MCF 10A (cell line): ENCODE measurements at regions not wholly inside any gene's neighbourhood (a gene's known extent, or its start where the extent isn't known, plus 50 kb on each side); places are given as distances from the start of the nearest gene placed in this dataset.

Experiments used
- BruUV-seq: library from RNA; stranded (reverse); fragments of 400-500 nt; replicated peaks from 2 replicates; lab custom pipeline; 2021; lab: Mats Ljungman, UMichigan
- CTCF ChIA-PET: fragments of 300-600 bp; sonication (Branson Sonifier 250); formaldehyde crosslinking; extraction: SDS; loops from one replicate; lab custom pipeline; 2021; ENCODE audit warnings: antibody characterized with exemption, inconsistent platforms; lab: Yijun Ruan, JAX
- POLR2A ChIA-PET: fragments of 300-600, 350-650 bp; sonication (Branson Sonifier 250); formaldehyde crosslinking; extraction: SDS; loops from one replicate; lab custom pipeline; 2020; ENCODE audit warnings: antibody characterized with exemption, inconsistent platforms; lab: Yijun Ruan, JAX
- DNase-seq: peaks from one replicate; pipeline ENCODE4 v3.0.0-alpha.2; 2018; ENCODE audit not compliant: unreplicated experiment
- H3K27ac Mint-ChIP-seq: one replicate; pipeline ENCODE4 v1.8.0; 2022; ENCODE audit warnings: mild to moderate bottlenecking, low read depth, mixed read lengths; ENCODE audit not compliant: unreplicated experiment
- H3K27me3 Mint-ChIP-seq: one replicate; pipeline ENCODE4 v1.8.0; 2022; ENCODE audit warnings: mixed read lengths; ENCODE audit not compliant: insufficient read depth, unreplicated experiment
- H3K36me3 Mint-ChIP-seq: one replicate; pipeline ENCODE4 v1.8.0; 2022; ENCODE audit warnings: mild to moderate bottlenecking, moderate library complexity, mixed read lengths; ENCODE audit not compliant: insufficient read depth, unreplicated experiment
- H3K4me1 Mint-ChIP-seq: one replicate; pipeline ENCODE4 v1.8.0; 2022; ENCODE audit warnings: mixed read lengths; ENCODE audit not compliant: insufficient read depth, unreplicated experiment
- H3K4me3 Mint-ChIP-seq: one replicate; pipeline ENCODE4 v1.8.0; 2022; ENCODE audit warnings: mild to moderate bottlenecking, moderate library complexity, mixed read lengths; ENCODE audit not compliant: unreplicated experiment
- H3K9me3 Mint-ChIP-seq: one replicate; pipeline ENCODE4 v1.8.0; 2022; ENCODE audit warnings: mixed read lengths; ENCODE audit not compliant: unreplicated experiment
- intact Hi-C: fragments of 100-400 bp; cut with micrococcal nuclease; formaldehyde crosslinking; loops from 2 replicates; pipeline ENCODE4 v1.14.1; 2022
- TF ChIP-seq, protein P1 (sequence below): fragments of 200-600 bp; IDR thresholded peaks from one replicate; pipeline ENCODE4 v1.8.0; 2022; ENCODE audit warnings: antibody characterized with exemption, mild to moderate bottlenecking; ENCODE audit not compliant: unreplicated experiment

DNA sequence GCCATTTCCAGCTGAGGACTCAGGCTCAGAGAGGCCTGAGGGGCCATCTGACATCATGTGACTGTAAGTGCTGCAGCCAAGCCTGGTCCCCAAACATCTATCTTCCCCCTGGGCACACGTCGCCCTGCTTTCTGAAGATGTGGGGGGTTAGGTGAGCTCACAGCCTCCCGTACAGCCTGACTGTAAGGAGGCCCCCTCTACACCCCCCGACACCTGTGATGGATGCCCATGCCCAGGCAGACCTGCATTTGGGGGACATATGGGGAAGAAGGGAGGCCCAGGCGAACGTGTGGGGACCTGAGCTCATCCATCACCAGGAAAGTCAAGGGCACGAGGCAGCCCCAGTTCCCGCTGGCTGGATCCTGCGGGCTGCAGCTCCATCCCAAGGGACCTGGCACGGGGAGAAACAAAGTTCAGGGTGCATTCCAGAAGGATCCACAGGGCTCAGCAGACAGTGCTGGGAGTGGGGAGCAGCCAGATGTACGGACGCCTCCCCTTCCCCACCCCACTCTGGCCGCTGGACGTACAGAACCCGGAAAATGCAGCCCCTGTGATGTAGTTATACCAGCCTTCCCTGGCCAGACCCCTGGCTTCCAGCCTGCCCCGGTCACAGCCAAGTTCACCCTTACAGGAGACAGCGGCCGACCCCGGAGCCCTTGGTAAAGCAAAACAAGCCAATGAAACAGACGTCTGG, 1431.4 kb downstream of the BRD1 start:
- no peak for DNase-seq
- Mint-ChIP-seq H3K27me3 (no peaks in the 10 kb centered on the region), H3K4me3 (no peak overlapping the region), H3K36me3 (no peaks in the 10 kb centered on the region), H3K4me1 (no peaks in the 10 kb centered on the region), H3K9me3 (peaks cover 36% of the 10 kb centered on the region), H3K27ac (no peak overlapping the region)
- TF ChIP-seq, protein P1, sequence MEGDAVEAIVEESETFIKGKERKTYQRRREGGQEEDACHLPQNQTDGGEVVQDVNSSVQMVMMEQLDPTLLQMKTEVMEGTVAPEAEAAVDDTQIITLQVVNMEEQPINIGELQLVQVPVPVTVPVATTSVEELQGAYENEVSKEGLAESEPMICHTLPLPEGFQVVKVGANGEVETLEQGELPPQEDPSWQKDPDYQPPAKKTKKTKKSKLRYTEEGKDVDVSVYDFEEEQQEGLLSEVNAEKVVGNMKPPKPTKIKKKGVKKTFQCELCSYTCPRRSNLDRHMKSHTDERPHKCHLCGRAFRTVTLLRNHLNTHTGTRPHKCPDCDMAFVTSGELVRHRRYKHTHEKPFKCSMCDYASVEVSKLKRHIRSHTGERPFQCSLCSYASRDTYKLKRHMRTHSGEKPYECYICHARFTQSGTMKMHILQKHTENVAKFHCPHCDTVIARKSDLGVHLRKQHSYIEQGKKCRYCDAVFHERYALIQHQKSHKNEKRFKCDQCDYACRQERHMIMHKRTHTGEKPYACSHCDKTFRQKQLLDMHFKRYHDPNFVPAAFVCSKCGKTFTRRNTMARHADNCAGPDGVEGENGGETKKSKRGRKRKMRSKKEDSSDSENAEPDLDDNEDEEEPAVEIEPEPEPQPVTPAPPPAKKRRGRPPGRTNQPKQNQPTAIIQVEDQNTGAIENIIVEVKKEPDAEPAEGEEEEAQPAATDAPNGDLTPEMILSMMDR = no peak
- intact Hi-C loops = no loop called here
- POLR2A ChIA-PET = no interaction called here
- no TSS peak for BruUV-seq
- CTCF ChIA-PET = no interaction called here

DNA sequence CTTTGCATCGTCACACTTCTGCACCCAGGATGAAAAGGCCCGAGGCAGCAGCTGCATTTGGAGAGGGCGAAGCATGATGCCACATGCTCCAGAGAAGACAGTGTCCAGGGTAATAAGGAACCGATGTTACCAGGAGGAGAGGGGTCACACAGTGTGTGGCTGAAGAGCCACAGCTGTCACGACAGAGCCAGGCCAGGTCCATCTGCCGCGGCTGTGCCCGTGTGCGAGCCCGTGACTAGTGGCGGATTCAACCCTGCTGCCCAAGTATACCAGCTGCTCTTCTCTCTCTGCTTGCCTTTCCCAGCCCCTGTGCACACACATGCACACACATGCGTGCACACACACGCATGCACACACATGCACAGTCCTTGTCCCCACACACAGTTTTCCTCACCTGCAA, 1432.5 kb downstream of the BRD1 start:
- no peaks in the 10 kb centered on the region for H3K4me1 Mint-ChIP-seq
- TF ChIP-seq, protein P1 = no peak
- ChIA-PET CTCF (no interaction called here), POLR2A (no interaction called here)
- no peak overlapping the region for H3K4me3 Mint-ChIP-seq
- H3K27ac Mint-ChIP-seq = no peak overlapping the region
- peaks cover 42% of the 10 kb centered on the region for H3K9me3 Mint-ChIP-seq
- intact Hi-C loops = no loop called here
- no TSS peak for BruUV-seq
- H3K36me3 Mint-ChIP-seq = no peaks in the 10 kb centered on the region
- no peak for DNase-seq
- no peaks in the 10 kb centered on the region for H3K27me3 Mint-ChIP-seq

DNA sequence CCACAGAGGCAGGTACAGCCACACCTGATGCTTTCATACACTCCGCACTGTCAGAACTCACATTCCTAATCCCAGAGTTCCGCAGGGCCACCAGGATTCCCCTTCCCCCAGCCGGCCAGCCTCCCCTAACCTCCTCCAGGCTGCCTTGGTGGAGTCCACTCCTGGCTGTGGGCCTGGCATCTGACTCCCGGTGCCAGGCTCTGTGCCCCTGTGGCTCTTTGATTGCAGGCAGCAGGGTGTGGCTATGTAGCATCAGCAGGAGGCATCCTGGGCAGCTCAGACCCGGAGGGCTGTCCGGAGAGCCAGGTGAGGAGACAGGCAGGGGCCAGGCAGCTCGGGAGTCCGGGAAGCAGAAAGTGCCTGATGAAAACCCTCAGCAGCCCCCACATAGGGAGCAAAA, 1432.9 kb downstream of the BRD1 start:
- no TSS peak for BruUV-seq
- DNase-seq = no peak
- Mint-ChIP-seq H3K9me3 (peaks cover 44% of the 10 kb centered on the region), H3K27me3 (no peaks in the 10 kb centered on the region), H3K27ac (no peak overlapping the region), H3K4me3 (no peak overlapping the region), H3K36me3 (no peaks in the 10 kb centered on the region), H3K4me1 (no peaks in the 10 kb centered on the region)
- CTCF ChIA-PET = no interaction called here
- TF ChIP-seq, protein P1 = no peak
- POLR2A ChIA-PET = no interaction called here
- intact Hi-C loops = no loop called here

- Mint-ChIP-seq H3K36me3 (no peaks in the 10 kb centered on the region), H3K4me1 (no peaks in the 10 kb centered on the region), H3K27me3 (no peaks in the 10 kb centered on the region), H3K9me3 (peaks cover 47% of the 10 kb centered on the region), H3K4me3 (no peak overlapping the region), H3K27ac (no peak overlapping the region)
- intact Hi-C loops = no loop called here
- ChIA-PET POLR2A (no interaction called here), CTCF (no interaction called here)
- TF ChIP-seq, protein P1 = no peak
- no peak for DNase-seq
- BruUV-seq = no TSS peak
Observed at GRCh38 chr22:48393885-48394284, 1433.8 kb downstream of the BRD1 start.
